ELF-1 (cell line): ENCODE measurements at regions not wholly inside any gene's neighbourhood (a gene's known extent, or its start where the extent isn't known, plus 50 kb on each side); places are given as distances from the start of the nearest gene placed in this dataset.
"Not testable (repeated sequence)": the region's sequence is repeated elsewhere in the genome, so short reads cannot be mapped to it uniquely, and the experiment has no call there.

Experiments
- DNase-seq: peaks from one replicate; pipeline ENCODE4 v3.0.0-alpha.2; 2016; ENCODE audit warnings: low read depth, low spot score

- no peak for DNase-seq
Observed at GRCh38 chr2:238599549-238600505, 173.1 kb downstream of the ASB1 start.

- no peak for DNase-seq
Observed at GRCh38 chr2:238600506-238601432, 174.0 kb downstream of the ASB1 start.

GRCh38 chr2:238601433-238602222, 174.9 kb downstream of the ASB1 start:
- DNase-seq = no peak

- no peak for DNase-seq
Observed at GRCh38 chr2:238602223-238602960, 175.7 kb downstream of the ASB1 start.

GRCh38 chr2:238603596-238603995, 176.9 kb downstream of the ASB1 start:
- DNase-seq = no peak

- no peak for DNase-seq
Observed at GRCh38 chr2:238606311-238606710, 179.6 kb downstream of the ASB1 start.

- no peak for DNase-seq
Observed at GRCh38 chr2:238613610-238614009, 186.9 kb downstream of the ASB1 start.

GRCh38 chr2:238614376-238614775, 187.6 kb downstream of the ASB1 start:
- DNase-seq = no peak

GRCh38 chr2:238615187-238615586, 188.5 kb downstream of the ASB1 start:
- no peak for DNase-seq

- DNase-seq = peak; percentile 20
Observed at GRCh38 chr2:238616681-238617080, 190.0 kb downstream of the ASB1 start.

- DNase-seq = not testable (repeated sequence)
Observed at GRCh38 chr2:238618494-238619283, 192.0 kb downstream of the ASB1 start.

GRCh38 chr2:238627899-238628298, 201.2 kb downstream of the ASB1 start:
- DNase-seq = no peak

- no peak for DNase-seq
Observed at GRCh38 chr2:238629064-238629463, 202.3 kb downstream of the ASB1 start.

- no peak for DNase-seq
Observed at GRCh38 chr2:238631491-238632180, 204.9 kb downstream of the ASB1 start.

GRCh38 chr2:238632181-238633060, 205.7 kb downstream of the ASB1 start:
- DNase-seq = no peak

- no peak for DNase-seq
Observed at GRCh38 chr2:238633426-238634328, 206.9 kb downstream of the ASB1 start.

- DNase-seq = no peak
Observed at GRCh38 chr2:238634701-238635357, 208.1 kb downstream of the ASB1 start.
